GM19025 (cell line): ENCODE measurements at regions not wholly inside any gene's neighbourhood (a gene's known extent, or its start where the extent isn't known, plus 50 kb on each side); places are given as distances from the start of the nearest gene placed in this dataset.
"Not testable (repeated sequence)": the region's sequence is repeated elsewhere in the genome, so short reads cannot be mapped to it uniquely, and the experiment has no call there.

Experiments
- ATAC-seq: cut with Tn5 transposase; IDR thresholded peaks from one replicate; pipeline ENCODE4 v1.9.1; 2021; ENCODE audit warnings: mild to moderate bottlenecking, low read depth, moderate library complexity; ENCODE audit not compliant: unreplicated experiment

DNA sequence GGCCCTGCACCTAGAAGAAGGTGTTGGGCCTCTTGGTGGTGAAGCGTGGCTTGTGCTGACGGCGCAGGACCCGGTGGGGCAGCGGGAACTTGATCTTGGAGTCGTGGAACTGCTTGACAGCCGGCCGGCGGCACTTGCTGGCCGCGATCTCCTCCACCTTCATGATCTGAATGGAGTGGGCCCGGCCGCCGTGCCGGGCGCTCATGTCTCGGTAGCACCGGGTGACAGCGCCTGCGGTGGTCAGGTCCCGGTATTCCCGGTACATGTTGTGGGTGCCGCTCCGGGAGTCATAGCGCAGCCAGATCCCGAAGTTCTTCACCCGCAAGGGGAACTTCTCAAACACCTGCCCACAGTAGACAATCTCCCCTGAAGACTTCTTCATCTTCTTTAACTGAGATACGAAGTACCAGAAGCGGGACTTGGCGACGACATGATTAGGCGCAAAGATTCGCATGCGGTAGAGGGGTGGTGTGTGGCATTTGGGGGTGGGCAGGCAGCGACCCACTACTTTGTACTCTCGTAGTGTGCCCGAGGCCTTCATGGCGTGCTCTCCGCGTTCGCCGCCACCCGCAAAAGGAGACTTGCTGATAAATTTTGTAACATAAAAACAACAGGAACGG lies 92.1 kb upstream of the MSH6 start:
- not testable (repeated sequence) for ATAC-seq

DNA sequence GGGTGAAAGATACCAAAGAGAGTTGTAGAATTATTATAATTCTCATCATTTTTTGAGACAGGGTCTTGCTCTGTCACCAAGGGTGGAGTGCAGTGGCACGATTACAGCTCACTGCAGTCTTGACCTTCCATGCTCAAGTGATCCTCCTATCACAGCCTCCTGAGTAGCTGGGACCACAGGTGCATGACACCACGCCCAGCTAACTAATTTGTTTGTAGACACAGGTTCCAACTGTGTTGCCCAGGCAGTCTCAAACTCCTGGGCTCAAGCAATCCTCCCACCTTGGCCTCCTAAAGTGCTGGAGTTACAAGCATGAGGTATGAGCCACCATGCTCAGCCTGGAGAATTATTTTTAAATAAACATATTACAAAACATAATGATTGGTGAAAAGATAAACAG lies 92.8 kb upstream of the MSH6 start:
- no peak for ATAC-seq

DNA sequence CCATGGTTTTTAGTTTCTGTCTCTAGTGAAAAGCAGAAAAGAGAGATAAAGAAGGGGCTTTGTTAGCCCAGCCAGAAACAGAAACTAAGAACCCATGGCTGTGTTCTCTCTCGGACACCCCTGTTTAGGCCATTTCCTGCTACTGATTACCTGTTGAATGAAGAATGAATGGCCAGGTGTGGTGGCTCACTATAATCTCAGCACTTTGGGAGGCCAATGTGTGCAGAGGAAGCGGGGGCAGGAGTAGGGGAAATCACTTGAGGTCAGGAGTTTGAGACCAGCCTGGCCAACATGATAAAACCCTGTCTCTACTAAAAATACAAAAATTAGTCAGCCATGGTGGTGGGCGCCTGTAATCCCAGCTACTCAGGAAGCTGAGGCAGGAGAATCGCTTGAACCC lies 93.8 kb upstream of the MSH6 start:
- not testable (repeated sequence) for ATAC-seq

DNA sequence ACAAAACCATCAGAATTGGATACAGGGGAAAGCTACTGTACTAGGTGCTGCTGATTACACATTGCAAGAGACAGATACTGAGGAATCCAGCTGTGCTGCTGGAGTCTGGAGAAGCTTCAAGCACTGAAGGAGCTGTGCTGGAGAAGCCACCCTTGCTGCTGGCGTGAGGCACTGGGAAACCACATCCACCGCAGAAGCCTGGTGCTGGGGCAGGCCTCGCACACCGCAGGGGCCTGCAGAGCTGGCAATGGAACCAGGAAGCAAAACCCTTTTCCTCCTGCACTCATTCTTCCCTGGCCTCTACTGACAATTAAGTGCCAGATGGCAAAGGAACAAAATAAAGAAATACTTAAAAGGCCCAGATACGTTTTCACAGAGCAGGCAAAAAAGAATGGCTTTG lies 94.4 kb upstream of the MSH6 start:
- ATAC-seq = no peak

DNA sequence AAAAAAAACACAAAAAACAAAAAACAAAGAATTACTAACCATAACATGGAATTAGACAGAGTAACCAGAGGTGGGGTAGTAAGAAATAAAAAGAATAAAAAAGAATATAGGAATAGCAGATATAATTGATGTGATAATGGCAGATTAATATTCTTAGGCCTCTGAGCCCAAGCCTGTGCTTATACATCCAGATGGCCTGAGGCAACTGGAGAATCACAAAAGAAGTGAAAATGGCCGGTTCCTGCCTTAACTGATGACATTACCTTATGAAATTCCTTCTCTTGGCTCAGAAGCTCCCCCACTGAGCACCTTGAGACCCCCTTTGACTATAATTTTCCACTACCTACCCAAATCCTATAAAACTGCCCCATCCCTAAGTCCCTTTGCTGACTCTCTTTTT lies 95.1 kb upstream of the MSH6 start:
- no peak for ATAC-seq

DNA sequence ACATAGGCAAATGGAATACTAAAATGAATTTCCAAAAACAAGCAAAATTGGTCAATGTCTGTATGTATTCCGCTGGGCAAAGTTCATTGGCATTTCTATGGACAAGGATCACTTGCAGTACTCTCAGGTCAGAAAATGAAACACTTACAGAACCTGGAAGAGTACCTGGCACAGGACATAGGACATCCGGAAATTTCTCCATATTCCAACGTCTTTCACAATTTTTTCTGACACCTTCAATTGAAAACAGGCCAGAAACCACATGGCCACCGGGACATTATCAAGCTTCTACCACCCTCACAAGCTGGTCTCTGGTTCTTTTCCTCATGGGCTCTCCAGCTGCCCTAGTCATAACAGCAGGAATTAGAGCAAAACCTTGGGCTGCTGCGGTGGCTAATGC lies 96.9 kb upstream of the MSH6 start:
- ATAC-seq = no peak

DNA sequence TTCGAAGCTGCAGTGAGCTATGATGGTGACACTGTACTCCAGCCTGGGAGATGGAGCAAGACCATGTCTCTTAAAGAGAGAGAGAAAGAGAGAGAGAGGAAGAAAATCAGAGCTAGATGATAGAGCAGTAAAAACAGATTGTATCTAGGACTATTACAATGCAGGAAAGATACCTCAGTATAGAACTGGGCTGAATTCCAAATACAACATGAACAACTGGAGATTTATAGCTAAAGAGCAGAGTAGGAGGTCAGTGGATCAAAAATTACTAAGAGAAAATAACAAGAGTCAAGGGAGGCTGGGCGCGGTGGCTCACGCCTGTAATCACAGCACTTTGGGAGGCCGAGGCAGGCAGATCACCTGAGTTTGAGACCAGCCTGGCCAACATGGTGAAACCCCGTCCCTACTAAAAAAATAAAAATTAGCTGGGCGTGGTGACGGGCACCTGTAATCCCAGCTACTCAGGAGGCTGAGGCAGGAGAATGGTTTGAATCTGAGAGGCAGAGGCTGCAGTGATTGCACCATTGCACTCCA lies 100.7 kb upstream of the MSH6 start:
- ATAC-seq = no peak

DNA sequence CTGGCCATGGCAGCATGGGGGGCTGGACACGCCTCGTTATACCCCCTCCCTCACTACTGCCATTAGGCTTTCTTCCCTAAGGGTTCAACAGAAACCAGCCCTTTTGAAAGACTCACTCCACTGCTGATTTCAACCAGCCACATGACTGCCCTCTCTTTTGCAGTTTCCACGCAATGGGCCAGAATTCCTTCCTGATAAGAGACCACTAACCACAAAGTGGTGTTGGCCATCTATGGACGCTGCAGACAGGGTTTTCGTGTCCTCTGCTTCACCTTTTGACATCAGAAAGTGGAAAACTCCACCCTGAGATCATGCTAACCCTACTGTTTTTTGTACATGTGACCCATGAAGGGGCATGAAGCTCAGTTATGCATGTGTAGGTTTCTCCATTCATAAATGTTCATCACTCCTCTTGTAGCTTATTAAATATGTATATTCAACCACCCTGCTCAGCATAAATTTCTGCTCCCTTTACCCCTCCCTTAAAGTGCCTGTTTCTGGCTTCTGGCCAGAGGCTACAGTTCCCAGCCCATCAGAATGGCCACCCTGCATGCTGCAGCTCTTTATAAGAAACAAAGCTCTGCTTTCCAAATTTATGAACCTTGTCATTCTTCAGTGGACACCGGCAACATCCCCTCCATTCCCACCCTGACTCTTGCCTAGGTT lies 105.6 kb upstream of the KCNK12 start:
- ATAC-seq = no peak

DNA sequence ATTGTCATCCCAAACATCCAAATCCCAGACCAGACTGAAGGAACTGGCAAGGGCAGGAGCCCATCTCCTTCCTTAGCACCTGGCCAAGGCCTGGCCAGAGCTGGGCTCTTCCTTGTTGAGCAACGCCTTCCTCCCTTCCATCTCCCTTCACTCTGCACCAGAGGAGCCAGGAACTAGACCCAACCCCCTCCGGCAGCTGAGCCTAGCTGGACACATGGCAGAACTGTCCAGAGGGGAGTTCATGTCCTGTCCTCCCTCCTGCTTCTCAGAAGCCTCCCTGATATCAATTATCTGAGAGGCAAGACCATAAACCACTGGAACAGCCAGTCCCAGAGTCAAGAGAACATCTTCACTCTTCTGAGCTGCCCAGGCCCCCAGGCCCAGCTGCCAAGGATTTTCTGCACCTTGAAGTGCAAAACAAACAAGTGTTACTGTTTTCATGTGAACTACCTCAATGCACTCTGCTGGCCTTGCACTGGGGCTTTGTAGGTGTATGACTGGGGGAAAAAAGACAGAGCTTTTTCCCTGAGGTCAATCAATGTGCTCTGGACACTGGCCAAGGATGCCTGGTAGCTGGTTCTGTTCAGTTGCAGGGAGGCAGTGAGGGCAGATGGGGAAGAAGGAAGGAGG lies 104.5 kb upstream of the KCNK12 start:
- no peak for ATAC-seq

DNA sequence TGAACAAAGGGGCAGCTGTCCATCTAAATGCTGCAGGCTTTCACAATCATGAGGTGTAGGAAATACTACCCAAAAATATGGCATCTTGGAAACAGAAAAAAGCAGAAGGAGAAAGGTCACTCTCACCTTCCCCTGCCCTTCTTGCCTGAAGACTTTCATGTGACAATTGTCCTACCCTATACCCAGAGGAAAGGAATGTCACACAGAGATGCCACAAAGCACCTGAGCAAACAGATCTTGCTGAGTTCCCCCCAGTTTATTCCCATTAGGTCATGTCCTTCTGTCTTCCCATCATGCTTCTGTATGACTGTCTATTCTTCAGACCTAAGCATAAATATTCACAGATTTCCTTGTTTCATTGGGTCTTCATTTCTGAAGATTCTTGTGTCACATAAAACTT lies 95.5 kb upstream of the KCNK12 start:
- no peak for ATAC-seq

DNA sequence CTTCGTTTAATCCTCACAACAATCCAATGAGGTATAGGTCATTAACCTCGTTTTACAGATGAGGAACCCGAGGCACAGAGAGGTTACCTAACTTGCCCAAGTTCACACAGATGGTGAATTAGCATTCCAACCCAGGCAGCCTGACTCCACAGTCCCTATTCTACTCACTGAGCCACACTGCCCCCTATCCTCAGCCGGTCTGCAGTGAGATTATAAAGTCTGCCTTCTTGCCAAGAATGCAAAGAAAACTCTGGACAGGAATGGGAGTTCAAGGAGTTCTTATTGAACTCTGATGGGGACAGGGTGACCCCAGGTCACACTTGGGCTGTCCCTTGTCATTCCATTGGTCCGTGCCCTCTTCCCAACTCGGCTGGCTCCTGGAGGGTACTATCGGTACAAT lies 94.0 kb upstream of the KCNK12 start:
- no peak for ATAC-seq

DNA sequence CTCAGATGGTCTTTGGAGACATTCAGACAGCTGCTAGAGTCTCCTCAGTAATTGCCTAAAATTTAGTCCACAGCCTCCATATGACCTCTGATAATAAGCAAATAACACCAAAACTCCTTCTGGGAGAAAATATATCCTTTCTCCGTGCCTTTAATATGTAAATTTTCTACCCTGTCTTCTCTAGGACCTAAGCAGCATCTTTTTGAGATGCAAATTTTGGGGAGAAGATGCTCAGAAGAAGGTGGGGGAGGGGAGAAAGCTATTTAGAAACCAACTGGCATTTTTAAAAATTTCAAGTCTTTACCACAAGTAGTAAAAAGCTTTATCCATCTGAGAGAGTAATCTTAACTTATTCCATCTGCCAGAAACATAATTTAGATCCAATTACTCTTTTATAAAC lies 91.8 kb upstream of the KCNK12 start:
- ATAC-seq = no peak

DNA sequence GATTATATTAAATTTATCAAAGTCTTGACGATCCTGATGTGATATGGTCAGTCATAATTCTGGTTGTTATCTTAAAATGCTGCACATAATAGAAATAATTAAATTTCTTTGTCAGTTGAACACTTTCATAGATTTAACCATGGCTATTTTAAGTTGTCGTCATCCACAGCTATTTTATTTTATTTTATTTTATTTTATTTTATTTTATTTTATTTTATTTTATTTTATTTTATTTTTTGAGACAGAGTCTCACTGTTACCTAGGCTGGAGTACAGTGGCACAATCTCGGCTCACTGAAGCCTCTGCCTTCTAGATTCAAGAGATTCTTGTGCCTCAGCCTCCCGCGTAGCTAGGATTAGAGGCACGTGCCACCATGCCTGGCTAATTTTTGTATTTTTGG lies 90.5 kb upstream of the KCNK12 start:
- ATAC-seq = no peak

DNA sequence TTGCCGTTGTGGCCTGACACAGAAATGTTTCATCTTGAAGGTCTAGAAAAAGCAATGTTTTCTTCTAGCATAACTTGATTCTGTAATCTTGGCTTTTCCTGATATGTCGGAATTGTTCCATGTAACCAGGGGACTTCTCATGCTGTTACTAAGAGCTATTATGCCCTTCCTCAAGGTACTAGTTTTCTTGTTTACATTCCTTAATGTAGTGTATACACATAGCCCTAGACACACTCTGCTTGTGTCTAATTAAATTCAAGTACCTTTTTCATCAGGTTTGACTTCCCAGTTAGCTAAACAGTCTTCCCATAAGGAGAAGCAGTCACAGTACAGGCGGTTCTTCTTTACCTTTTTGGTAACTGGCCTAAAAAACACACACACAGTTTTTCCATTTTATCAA lies 89.4 kb upstream of the KCNK12 start:
- no peak for ATAC-seq

DNA sequence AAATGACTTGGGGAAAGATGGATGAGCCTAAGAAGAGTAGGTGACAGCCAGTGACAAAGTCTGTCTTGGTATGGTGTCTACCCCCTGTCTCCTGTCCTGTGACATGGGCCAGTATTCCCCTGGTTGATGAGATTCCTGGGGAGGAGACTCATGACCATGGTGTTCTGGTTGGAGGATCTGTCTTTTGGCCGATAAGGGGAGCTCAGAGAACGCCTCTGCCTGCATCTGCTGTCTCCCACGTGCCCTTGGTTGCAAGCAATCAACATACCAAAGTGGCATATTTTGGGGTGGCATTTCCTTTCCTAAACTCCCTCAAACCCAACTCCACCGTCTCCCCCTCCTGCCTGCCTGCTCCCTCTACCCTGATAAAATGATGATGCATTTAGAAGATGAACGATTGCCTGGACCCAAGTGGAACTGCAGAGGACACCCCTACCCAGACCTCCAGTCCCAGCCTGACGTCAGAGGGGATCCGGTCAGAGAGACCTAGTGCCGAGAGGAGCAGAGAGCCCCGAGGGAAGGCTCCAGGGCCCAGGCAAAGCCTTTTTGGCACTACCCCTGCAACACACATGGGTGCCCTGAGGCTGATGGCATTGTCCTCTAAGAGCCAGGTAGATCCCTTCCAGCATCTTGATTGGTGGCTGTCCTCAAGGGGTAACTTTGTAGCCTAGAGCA lies 88.0 kb upstream of the KCNK12 start:
- ATAC-seq = no peak

DNA sequence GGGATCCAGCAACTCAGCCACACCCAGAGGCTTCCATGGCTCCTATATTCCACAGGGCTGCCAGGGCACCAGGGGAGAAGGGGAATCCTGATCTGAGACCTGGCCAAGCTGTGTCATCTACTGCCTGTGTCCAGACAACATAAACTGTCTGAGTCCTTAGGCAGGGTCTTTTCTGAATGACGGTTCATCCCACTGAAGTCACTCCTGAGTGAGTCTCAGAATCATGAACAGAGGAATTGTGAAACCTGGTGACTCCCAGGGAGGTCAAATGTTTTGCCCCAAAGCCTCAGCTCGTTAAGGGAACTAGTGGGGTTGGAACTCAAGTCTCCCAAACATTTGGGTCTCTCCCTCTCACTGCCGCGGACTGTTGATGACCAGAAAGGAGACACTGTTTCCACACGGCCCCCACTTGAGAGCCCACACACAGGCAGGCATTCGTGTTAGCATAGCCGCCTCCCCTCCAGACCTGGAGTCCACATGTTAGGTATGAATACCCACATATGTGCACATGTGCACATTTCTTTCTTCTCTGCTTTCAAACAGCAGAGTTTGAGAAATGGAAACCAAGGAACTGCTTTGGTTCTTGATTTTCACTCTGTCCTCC lies 87.2 kb upstream of the KCNK12 start:
- no peak for ATAC-seq

DNA sequence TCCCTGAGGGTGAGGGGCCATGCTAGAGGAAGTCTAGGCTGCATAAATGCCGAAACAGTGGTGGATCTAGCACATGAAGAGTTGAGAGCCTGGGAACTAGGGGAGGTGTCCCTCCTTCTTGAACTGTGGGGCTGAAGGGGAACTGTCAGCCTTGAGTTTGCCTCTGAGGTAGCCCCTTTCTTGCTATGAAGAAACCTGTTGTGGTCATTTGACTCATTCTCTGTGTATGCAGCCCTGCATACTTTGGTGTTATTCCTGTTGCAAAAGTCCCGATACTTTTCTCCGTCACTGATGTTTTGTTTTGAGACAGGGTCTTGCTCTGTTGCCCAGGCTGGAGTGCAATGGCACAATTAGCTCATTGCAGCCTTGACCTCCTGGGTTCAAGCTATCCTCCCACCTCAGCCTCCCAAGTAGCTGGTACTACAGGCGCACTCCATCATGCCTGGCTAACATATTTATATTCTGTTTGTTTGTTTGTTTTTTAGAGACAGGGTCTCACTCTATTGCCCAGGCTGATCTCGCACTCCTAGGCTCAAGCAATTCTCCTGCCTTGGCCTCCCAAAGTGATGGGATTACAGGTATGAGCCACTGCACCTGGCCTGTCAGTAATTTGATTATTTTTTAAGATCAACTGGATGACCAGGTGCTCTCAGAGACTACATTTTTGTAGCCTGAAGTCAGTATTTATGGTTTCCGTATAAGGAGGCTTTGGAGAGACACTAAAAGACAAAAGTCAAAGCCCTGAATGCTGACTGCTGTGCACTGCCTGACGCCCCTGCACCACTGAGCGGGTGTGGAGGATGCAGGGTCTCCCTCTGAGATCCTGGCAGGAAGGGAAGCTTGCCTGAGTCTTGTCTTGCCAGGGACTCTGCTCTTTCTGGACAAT lies 86.2 kb upstream of the KCNK12 start:
- ATAC-seq = no peak

DNA sequence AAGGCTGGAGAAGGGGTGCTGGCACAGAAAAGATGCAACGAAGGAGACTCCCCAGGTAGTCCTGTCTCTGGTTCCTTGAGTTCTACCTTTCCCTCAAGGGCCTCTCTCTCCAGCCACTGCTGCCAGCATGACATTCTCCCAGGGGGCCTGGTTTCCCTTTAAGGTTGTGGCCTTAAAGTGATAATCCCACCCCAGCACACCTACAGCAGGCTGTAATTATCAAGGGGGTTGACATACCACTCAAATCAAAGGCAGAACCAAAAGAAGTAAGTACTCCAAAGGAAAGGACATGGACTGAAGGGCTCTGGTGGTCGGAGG lies 84.7 kb upstream of the KCNK12 start:
- peak; percentile 4 for ATAC-seq

DNA sequence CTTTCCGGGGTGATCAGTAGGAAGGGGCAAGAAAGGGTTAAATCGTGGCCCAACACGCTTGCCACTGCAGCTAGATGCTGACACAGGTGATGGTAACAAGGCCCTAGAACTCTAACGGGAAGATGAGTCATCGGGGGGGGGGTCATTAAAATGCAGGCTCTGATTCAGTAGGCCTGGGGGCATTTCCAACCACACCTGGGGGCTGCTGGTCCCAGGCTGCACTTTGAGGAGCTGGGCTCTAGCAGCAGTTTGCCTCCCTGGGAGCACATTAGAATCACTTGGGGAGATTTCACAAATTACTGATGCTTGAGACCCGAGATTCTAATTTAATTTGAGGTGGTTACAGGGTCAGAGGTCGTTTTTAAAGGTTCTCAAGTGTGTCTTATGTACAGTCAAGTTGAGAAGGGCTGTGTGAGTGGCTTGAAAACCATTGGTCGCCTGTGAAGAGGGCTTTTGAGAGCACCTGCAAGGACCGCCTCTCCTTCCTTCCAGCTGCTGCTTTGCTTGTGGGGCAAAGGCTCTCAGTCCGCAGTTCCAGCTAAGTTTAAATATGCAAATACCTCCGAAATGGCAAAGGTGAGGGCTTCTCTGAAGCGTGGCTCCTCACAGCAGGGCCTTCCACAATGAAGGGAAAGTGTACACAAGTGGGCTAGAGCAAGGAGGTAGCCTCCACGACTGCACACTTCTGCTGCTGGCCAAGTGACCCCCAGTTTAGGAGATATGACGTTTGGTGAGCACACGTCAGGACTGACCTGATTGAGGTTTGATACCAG lies 84.2 kb upstream of the KCNK12 start:
- peak; percentile 80 for ATAC-seq
